ENCODE measurements at regions not wholly inside any gene's neighbourhood (a gene's known extent, or its start where the extent isn't known, plus 50 kb on each side); places are given as distances from the start of the nearest gene placed in this dataset.
"Not testable (repeated sequence)": the region's sequence is repeated elsewhere in the genome, so short reads cannot be mapped to it uniquely, and the experiment has no call there.

GRCh38 chr10:124245191-124245590 is 151.8 kb upstream of the CHST15 start:
- no peak for DNase-seq (ENCODE audit: low read depth)
- no peak for TF ChIP-seq CTCF (conservative IDR thresholded peaks at IDR 0.05; ENCODE audit: low read depth, low read length)
- no peak overlapping the region for H3K4me3 ChIP-seq (ENCODE audit: low read length)

DNA sequence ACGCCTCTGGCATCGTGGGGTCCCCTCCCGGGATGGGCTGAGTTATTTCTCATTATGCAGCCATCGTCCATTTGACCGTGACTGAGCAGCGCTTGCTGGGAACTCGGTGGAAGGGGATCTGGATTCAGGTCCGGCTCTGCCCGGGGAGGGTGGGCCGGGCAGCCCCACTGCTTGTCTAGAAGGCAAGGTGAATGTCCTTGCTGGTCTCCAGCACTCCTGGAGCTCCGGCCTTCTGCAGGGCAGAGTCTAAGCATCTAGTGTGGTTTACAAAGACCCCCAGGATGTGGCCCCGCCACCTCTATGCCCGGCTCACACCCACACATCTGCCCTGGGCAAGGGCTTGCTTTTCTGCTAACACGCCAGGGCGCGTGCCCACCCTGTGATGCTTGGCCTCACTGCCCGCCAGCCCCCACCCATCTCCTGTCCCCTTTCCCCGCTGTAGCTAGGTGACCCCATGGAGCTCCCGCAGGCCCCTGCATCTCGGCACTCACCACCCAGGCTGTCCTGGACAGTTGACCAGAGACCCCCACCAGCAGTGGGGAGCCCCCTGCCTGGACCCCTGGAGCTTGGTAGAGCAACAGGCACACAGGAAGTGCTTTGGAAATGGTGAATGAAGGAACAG is 151.0 kb upstream of the CHST15 start:
- DNase-seq (ENCODE audit: low read depth): no peak
- no peak overlapping the region for H3K4me3 ChIP-seq (ENCODE audit: low read length)
- TF ChIP-seq CTCF (conservative IDR thresholded peaks at IDR 0.05; ENCODE audit: low read depth, low read length): no peak

DNA sequence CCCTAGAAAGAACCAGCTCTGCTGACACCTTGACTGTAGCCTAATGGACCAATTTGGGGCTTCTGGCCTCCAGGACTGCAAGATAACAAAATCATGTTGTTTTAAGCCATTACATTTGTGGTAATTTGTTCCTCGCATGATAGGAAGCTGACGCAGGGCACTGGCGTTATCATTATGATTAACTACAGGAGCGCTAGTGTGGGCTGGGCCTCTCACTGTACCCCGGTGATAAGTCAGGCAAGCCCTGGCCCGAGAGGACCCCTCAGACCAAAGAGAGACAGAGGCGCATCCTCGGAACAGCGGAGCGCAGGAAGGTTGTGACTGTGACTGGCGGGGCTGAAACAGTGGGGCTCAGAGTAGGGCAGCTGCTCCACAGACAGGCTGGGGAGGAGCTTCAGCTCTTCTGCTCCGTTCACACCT is 150.3 kb upstream of the CHST15 start:
- DNase-seq (ENCODE audit: low read depth): no peak
- no peak overlapping the region for H3K4me3 ChIP-seq (ENCODE audit: low read length)
- TF ChIP-seq CTCF (conservative IDR thresholded peaks at IDR 0.05; ENCODE audit: low read depth, low read length): no peak

DNA sequence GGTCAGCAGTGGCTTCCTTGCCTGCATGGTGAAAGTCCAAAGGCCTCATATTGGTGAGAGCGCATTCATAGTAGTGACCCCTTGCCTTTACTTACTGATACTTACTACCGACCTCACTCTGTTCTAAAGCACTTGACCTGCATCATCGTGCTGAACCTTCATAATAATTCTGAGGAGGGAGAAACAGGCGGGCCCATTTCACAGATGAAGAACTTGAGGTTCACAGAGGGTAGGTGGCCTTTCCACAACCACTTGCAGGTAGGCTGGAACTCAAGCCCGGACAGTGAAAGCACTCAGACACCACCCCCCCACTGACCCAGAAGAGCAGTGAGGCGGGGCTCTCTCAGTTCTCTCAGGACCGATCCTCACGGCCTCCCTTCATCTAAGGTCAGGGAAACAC is 149.4 kb upstream of the CHST15 start:
- no peak for TF ChIP-seq CTCF (conservative IDR thresholded peaks at IDR 0.05; ENCODE audit: low read depth, low read length)
- H3K4me3 ChIP-seq (ENCODE audit: low read length): no peak overlapping the region
- DNase-seq (ENCODE audit: low read depth): no peak

DNA sequence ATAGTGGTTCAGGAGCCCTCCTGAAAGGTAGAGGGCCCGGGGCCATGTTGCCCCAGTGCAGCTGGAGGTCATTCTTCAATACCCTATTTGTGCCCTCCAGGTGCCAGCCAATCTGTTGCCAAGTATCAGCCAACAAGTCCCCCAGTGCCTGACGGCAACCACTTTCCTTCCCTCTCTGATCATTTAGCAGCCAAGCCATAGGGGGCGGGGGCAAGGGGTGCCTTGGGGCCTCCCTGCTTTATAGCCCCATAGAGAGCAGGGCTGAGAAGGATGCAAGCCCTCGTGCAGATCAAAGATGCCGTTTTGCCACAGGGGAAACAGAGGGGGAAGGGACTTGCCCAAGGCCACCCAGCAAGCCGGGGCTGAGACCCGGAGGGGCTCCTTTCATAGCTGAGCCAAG is 149.0 kb upstream of the CHST15 start:
- no peak for TF ChIP-seq CTCF (conservative IDR thresholded peaks at IDR 0.05; ENCODE audit: low read depth, low read length)
- no peak for DNase-seq (ENCODE audit: low read depth)
- no peak overlapping the region for H3K4me3 ChIP-seq (ENCODE audit: low read length)

GRCh38 chr10:124241510-124241909 is 148.1 kb upstream of the CHST15 start:
- H3K4me3 ChIP-seq (ENCODE audit: low read length); DNase-seq (ENCODE audit: low read depth): not testable (repeated sequence)

DNA sequence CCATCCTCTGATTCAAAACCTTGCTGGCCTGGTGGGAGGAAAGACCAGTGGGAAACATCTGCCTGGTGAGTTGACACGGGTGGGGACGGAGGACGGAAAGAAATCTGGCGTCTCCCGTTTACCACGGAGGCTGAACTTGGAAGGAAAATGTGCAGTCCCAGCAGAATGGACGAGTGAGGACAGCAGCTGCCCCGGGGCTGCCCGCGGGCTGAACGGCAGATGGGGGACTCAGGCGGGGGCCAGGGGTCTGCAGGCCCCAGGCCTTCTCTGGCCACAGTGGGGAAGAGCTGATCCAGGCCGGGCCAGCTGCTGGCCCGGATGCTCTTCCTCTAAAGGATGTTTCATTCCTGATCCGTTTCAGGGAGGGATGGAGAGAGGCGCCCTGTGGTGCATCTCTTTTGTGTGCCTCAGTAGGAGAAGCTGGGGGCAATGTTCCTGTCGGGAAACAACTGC is 147.5 kb upstream of the CHST15 start:
- no peak for TF ChIP-seq CTCF (conservative IDR thresholded peaks at IDR 0.05; ENCODE audit: low read depth, low read length)
- no peak for DNase-seq (ENCODE audit: low read depth)

More for the DNA sequence above, 147.5 kb upstream of the CHST15 start:
- no peak overlapping the region for H3K4me3 ChIP-seq (ENCODE audit: low read length)

All from retinal pigment epithelial cell (primary cell).